Bronchial epithelial cell (primary cell): ENCODE measurements at regions not wholly inside any gene's neighbourhood (a gene's known extent, or its start where the extent isn't known, plus 50 kb on each side); places are given as distances from the start of the nearest gene placed in this dataset.

Source experiments
- DNase-seq: peaks from one replicate; pipeline ENCODE4 v3.0.0-alpha.2; 2010; ENCODE audit warnings: low read depth
- FAIRE-seq: peaks from 2 replicates; lab custom pipeline; 2011; peaks lifted over from hg19 to GRCh38; lab: Jason Lieb, UNC
- H3K27me3 ChIP-seq: 2 replicates; pipeline ENCODE4 v1.5.1; 2011; ENCODE audit warnings: low read length; ENCODE audit not compliant: control insufficient read depth, insufficient read depth
- H3K36me3 ChIP-seq: 2 replicates; pipeline ENCODE4 v1.5.1; 2011; ENCODE audit warnings: low read length; ENCODE audit not compliant: control insufficient read depth, insufficient read depth
- H3K4me3 ChIP-seq: 2 replicates; pipeline ENCODE4 v1.5.1; 2011; ENCODE audit warnings: mild to moderate bottlenecking, low read depth, low read length, control low read depth
- CTCF ChIP-seq: IDR thresholded peaks from 2 replicates; pipeline ENCODE4 v1.5.1; 2011; ENCODE audit warnings: mild to moderate bottlenecking, moderate library complexity, low read length, control low read depth, inconsistent platforms; ENCODE audit not compliant: insufficient read depth, severe bottlenecking

GRCh38 chr6:71745525-71745924, 140.8 kb upstream of the RIMS1 start:
- no peaks in the 10 kb centered on the region for H3K27me3 ChIP-seq
- no peak overlapping the region for H3K4me3 ChIP-seq
- no peak for FAIRE-seq
- DNase-seq = no peak
- H3K36me3 ChIP-seq = no peaks in the 10 kb centered on the region
- no peak for TF ChIP-seq CTCF

DNA sequence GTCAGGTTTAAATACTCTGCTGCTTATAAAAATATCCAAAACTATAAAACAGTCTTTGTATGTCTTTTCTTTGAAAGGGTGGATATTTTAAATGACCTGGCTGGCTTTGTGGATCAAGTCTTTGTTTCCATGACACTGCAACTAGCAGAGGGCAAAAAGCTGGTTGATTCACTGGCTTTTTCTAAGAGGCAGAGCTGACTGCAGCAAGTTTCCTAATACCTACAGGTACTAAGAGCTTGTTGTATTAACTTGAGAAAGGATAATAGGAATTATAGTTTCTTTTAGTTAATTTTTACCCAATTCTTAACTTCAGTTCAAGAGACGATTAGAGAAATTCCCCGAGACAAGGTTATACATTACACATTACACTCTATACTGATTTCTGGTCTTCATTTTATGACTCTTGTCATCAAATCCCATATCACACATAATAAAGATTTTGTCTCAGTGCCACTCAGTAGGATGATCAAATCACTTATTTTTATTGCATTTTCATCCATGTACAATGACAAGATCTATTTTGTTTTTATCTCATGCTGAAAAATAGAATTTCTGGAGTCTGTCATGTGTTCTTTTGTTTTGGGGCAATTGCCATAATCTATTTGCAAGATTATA, 120.1 kb upstream of the RIMS1 start:
- no peak for DNase-seq
- FAIRE-seq = no peak
- H3K4me3 ChIP-seq = no peak overlapping the region
- no peaks in the 10 kb centered on the region for H3K36me3 ChIP-seq
- no peak for TF ChIP-seq CTCF
- no peaks in the 10 kb centered on the region for H3K27me3 ChIP-seq

GRCh38 chr6:71766796-71767195, 119.6 kb upstream of the RIMS1 start:
- no peak for TF ChIP-seq CTCF
- FAIRE-seq = no peak
- DNase-seq = no peak

GRCh38 chr6:71768356-71768755, 118.0 kb upstream of the RIMS1 start:
- FAIRE-seq (no peak), DNase-seq (no peak)
- H3K27me3 ChIP-seq = no peaks in the 10 kb centered on the region
- H3K4me3 ChIP-seq = no peak overlapping the region
- H3K36me3 ChIP-seq = no peaks in the 10 kb centered on the region
- TF ChIP-seq CTCF = no peak

More at GRCh38 chr6:71766796-71767195, 119.6 kb upstream of the RIMS1 start:
- H3K4me3 ChIP-seq = no peak overlapping the region
- H3K36me3 ChIP-seq = no peaks in the 10 kb centered on the region
- H3K27me3 ChIP-seq = no peaks in the 10 kb centered on the region

- DNase-seq = no peak
- no peaks in the 10 kb centered on the region for H3K27me3 ChIP-seq
- H3K4me3 ChIP-seq = no peak overlapping the region
- H3K36me3 ChIP-seq = no peaks in the 10 kb centered on the region
- no peak for TF ChIP-seq CTCF
- no peak for FAIRE-seq
These were observed 77.5 kb upstream of the RIMS1 start for GRCh38 chr6:71808865-71809264.

DNA sequence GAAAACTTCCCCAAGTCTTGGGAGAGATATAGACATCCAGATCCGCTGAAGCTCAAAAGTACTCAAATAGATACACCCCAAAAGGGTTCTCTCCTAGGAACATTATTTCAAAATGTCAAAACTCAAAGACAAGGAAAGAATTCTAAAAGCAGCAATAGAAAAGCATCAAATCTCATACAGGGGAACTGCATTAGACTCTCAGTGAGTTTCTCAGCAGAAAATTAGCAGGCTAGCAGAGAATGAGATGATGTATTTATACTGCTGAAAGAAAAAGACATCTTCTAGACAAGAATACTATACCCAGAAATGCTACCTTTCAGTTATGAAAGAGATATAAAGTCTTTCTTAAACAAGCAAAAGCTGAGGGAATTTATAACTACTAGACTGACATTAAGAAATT, 75.5 kb upstream of the RIMS1 start:
- Histone ChIP-seq H3K4me3 (no peak overlapping the region), H3K36me3 (no peaks in the 10 kb centered on the region), H3K27me3 (no peaks in the 10 kb centered on the region)
- TF ChIP-seq CTCF = no peak
- no peak for DNase-seq
- no peak for FAIRE-seq
